ENCODE measurements at regions not wholly inside any gene's neighbourhood (a gene's known extent, or its start where the extent isn't known, plus 50 kb on each side); places are given as distances from the start of the nearest gene placed in this dataset.

DNA sequence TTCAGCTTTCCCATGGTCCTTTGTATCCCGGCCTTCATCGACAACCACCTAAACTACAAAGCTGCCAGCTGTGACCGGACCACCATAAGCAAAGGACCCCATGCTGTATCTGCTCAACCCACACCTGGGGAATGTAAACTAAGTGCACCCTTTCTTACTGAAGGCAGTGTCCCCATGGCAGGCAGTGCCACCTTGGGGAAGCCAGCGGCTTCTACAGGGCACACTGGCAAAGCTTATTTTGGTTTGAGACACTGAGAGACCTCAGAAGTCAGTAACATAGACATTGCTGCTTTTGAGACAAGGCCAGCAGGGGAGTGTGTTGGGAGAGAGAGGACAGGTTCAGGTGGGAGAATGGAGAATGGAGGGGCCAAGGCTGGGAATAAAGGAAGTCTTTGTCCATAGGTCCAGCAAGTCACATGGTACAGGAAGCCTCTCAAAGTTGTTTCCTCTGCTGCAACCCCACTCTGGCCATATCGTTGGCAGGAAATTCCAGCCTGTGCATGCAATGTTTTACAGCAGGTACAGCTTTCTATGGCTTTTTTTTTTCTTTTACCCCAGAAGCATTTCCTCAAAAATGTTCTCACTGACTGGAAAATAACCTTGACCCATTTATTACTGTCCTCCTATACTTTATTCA, 85.9 kb upstream of the NPVF start:
- in situ Hi-C loops (cut with HindIII; ENCODE audit: low sequenced_read_pairs), result no loop called here

DNA sequence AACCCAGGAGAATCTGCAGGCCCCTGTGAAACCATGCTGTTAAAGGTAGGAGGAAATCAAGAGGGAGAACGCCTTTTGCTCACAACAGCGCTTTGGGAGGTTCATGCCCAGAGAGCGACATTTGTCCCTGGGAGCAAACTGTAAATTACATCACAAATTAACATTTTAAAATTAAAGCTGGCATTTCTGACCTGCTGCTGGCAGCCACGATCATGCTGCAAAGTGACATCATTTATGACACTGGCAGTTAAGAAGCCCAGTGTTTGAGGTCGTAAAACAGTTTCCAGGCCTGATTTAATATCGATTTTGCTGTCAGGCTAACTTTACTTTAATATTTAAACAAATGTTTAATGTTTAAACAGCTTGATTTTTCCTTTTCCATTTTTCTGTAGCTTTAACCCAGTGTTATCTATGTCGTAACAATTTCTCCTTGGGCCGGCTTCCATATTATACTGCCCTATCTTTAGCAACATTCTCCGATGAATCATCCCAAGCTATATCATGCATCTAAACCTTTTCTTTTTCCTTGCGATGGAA, 86.5 kb upstream of the NPVF start:
- in situ Hi-C loops (cut with HindIII; ENCODE audit: low sequenced_read_pairs), result no loop called here

DNA sequence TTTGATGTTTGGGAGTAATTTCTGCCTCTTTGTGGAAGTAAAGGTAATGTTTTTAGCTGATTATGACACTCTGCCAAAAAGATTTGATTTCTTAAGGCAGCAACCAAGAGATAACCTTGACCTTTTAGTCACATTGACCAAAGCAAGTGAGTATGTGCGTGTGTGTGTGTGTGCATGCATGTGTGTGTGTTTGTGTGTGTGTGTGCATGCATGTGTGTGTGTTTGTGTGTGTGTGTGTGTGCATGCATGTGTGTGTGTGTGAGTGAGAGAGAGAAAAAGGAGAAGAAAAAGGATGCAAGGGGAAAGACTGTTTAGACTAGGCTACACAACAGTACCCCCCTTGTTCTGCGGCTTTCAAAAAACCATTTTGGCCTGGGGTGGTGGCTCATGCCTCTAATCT, 88.1 kb upstream of the NPVF start:
- in situ Hi-C loops (cut with HindIII; ENCODE audit: low sequenced_read_pairs), result no loop called here

DNA sequence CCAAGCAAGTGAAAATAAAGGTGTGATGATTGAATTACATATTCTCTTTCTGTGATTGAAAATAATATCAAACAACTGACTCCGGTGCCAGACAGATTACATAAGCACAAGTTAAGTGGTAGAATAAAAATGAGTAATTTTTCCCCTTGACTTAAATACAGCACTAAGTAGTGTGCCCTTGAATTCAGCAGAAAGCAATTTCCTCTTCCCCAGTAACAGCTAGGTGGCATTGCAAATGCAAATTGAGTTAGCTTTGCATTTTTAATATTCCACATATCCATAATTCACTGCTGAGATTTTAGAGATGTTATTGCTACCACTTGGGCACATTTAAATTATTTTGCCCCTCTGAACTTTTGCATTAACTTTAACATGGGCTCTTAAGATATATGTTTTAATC, 89.8 kb upstream of the NPVF start:
- in situ Hi-C loops (cut with HindIII; ENCODE audit: low sequenced_read_pairs), result no loop called here

DNA sequence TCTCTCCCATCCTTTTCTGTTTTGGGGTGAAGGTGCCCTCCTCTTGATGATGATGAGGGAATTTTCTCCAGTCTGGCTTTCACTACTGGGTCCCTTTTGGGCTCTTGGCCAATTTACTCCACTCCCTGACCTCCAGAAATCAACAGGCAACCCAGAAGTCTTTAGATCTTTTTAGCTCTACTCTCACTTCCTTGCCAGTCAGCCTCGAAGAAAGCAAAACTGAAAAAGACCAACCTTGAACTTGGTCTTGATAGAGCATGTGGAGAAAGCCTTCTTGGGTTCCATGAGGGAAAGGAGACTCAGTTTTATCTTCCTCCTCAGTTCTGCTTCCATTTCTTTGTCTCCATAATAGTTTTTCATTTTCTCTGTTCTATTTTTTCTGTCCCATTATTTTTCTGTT, 91.4 kb upstream of the NPVF start:
- in situ Hi-C loops (cut with HindIII; ENCODE audit: low sequenced_read_pairs), result no loop called here

DNA sequence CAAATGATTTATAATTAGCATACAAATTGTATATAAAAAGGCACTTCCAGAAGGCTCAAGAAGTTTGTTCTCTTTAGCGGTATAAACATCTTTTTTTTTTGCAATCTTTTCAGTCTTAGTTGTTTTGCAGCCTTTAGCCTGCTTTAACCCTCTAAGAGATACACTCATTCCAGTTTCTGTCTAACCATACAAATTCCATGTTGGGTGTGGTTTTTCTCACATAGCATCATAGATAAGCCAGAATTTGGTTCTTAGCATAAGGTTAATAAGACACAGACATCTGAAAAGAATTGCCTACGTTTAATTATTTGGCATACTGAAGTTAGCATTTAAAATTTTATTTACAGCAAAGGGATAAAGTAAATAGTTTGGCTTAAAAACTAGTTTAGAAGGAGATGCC, 92.5 kb upstream of the NPVF start:
- in situ Hi-C loops (cut with HindIII; ENCODE audit: low sequenced_read_pairs), result no loop called here

DNA sequence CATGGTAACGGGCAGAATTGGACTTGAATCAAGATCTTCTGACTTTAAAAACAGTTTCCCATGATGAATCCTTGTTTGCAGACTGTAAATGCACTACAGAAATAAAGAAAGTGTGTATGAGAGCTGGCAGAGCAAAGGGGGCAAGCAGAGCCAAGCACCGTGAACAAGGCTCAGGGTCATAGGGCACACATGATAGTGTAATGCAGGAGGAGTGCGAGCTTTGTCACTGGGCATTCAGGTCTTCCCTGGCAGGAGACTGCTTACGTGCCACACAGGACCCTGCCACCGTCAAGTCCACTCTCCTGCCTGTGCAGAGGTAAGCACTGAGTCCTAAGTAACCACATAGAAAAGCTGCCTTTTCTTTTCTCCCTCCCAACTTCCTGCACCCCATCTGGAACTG, 93.1 kb upstream of the NPVF start:
- in situ Hi-C loops (cut with HindIII; ENCODE audit: low sequenced_read_pairs), result no loop called here

DNA sequence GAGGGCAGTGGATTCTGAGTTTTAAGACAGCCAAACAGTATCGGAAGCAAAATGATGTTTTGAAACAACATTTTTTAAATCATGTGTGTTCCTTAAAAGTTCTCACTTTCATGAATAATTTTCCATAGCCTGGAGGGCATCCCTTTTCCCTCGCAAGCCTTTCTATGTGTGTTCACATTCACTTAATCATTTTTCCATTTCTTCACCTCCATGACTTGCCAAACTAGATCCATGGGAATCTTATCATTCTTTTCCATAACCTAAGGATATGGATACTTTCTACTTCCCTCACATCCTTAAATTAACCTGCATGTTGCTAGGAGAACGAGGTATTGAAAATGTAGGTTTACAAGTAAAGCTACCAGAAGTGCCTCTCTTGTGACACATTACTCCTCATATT, 94.2 kb upstream of the NPVF start:
- in situ Hi-C loops (cut with HindIII; ENCODE audit: low sequenced_read_pairs), result no loop called here

DNA sequence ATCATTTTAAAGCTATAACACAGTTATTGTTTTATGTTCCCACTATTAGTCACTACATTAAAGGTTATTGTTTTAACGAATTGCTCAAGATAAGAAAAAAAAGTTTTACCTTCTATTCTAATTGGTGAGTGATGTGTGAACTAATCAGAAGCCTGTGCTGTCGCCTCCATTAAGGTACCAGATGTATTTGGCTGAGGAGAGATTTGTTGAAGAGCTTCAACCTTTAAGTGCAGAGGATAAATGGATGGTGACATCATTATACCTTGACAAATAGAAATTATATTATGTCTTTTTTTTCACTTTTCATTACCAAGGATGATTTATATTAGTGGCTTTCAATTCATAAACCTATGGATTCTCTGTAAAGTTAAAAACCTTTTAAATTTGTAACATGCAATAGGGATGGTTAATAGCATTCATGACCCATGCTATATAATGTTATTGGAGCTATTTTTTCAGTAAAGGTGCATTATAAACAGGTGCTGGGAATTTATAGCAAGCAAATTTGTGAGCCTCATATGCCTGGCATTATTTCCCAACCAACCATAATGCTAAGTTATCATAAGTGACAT, 97.0 kb upstream of the NPVF start:
- in situ Hi-C loops (cut with HindIII; ENCODE audit: low sequenced_read_pairs), result no loop called here

DNA sequence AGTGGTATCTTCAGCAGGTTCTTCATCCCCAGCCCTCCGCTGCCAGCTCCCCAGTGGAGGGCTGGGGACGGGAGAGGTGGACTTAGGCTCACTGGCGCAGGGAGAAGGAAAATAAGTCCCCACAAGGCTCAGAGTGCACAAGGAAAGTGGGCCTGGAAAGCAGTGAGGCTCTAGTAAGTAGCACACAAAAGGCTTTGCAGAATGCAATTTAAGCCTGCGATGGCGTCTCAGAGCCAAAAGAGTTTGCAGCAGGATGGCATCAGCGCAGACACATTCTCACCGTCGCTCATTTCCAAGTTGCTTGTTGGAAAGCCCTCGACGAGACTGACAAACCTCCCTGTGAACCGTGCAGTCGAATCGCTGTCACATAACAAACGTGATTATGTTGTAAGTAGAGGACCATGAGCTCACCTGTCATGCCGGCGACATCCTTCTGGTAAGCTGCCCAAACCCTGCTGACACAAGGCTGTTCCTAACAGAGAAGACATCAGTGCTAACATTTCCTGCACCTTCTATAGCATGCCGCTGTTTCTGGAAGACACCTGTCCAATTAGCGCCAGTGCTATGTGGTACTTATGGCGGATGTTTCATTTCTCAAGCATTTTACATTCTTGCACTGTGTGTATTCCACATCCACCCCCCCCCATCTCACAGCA, 98.3 kb upstream of the NPVF start:
- in situ Hi-C loops (cut with HindIII; ENCODE audit: low sequenced_read_pairs), result no loop called here

DNA sequence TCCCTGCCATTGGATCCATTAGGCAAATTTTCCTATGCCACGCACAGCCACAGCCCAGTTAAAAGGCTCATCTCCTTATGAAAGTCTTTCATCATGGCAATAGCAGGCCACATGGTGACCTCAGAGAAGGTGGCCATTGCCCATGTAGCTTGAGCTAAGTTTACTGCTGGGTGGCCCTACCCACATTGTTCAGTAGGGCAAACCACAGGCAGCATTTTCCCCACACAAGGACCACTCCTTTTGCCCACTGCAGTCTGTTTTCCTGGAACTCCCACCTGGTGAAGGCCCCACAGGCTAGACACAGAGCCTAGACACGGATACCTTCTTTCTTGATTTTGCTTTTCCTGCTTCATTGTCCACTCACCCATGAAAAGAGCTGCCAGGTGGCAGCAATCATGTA, 101.5 kb upstream of the NPVF start:
- in situ Hi-C loops (cut with HindIII; ENCODE audit: low sequenced_read_pairs), result no loop called here

DNA sequence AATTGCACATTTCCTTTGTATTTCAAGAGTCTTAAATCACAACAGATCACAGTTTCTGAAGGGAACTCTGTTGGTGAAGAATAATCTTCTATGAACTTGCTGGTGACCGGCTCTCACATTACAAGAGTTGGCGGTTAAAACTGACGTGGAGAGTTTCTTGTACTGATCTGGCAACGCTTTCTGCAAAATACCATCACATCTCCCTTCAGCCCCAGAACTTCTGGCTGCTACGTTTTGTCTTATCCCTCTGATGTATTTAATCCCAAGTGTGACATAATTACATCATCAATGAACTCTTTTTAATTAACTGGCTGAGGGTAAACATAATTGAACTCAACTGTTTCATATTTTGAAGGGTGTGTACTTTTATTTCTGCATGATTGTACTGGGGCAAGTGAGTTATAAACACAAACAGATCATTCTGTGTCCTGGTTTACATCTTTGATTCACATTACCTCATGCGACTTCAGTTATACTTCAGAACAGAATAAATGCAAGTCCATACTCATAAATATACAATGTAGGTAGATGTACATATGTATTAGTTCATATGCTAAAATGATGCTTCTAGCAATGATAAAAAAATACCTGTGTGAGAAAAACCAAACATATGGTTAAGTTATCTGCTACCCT, 105.1 kb upstream of the NPVF start:
- in situ Hi-C loops (cut with HindIII; ENCODE audit: low sequenced_read_pairs), result no loop called here

DNA sequence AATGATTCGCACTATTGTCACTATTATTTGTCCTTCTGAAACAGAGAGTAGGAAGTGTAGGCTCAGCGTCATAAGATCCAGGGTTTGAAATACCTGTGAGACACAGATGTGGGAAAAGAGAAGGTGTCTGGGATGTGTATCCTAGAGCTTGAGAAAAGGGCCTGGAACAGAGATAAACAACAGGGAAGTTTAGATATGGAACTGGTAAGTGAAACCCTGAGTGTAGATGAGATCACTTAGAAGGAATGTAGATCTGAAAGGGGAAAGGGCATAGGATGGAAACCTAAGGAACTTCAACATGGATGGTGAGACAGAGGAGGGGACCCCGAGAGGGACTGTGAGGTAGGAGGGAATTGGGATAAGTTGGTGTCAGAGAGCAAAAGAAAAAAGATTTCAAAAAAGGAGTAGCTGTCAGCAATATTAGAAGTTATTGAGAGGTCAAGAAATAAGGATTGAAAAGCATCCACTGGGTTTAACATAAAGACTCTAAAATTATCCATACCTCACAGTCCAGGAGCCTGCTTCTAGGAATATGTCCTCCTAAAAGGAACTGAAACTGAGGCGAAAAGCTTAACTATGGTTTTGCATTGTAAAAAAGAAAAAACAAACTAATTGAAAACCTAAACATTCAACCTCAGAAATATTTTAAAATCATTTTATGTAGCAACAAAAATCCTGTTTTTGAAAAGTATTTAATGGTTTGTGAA, 119.2 kb upstream of the NPVF start:
- in situ Hi-C loops (cut with HindIII; ENCODE audit: low sequenced_read_pairs), result no loop called here

DNA sequence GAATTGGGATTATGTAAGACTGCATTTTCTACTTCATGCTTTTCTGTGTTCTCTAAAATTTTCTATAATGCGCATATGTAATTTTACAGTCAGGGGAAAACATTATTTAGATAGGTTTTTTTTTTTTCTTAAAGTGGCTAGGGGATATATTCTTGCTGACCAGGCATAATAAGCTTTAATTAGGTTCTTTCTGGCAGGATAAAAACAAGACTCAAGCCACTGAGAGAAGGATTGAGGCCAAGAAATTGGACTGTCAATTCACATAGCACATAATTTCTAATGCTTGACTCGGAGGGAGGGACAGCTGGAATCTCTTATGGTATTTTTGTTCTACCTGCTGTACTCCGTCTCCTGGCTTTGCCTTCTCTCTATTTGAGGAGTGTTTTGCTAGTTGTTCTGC, 119.8 kb upstream of the NPVF start:
- in situ Hi-C loops (cut with HindIII; ENCODE audit: low sequenced_read_pairs), result no loop called here

DNA sequence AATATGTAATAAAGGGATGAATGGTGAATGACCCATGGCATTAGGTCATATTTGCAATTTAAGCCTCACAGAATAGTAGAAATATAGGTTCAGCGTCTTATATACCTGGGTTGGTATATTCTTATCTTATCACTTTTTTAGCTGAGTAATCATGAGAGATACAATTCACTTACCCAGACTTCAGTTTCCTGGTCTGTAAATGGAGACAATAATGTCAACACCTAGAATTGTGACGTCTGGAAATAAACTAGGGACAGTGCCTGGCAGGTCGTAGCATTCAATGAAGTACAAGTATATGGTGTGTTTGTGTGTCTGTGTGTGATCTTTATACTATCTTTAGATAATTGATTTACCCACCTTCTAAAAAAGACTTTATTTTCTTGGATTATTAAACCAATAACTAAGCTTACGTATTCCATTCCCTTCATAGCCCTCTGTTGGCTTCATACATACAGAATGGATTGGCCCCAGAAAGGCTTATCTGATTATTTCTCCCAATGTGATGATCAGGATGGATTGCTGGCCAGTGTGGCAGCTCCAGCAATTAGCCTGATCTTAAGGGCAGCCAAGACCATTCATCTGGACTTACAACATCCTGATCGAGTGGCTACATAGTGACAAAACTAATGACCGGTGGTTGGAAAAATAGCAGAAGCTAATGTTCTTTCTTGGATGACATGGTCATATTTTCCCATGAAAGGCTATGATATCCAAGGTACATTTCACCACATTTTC, 121.2 kb upstream of the NPVF start:
- in situ Hi-C loops (cut with HindIII; ENCODE audit: low sequenced_read_pairs), result no loop called here

DNA sequence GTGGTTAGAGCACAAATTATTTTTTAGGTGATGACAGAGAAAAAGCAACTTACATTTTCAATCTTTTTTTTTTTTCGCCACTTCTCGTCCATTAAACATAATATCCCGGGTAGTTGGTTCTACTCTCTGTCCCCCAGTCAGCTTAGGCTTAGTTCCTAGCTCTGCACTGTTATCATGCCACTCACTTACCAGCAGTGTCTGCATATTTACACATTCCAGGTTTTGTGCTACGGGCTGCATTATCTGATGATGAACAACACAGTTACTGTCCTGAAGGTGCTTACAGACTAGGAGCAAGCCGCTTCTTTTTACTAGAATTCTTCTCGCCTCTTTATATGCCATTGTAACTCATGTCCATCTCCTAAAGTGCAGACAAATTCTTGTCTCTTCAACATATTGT, 121.8 kb upstream of the NPVF start:
- in situ Hi-C loops (cut with HindIII; ENCODE audit: low sequenced_read_pairs), result no loop called here

DNA sequence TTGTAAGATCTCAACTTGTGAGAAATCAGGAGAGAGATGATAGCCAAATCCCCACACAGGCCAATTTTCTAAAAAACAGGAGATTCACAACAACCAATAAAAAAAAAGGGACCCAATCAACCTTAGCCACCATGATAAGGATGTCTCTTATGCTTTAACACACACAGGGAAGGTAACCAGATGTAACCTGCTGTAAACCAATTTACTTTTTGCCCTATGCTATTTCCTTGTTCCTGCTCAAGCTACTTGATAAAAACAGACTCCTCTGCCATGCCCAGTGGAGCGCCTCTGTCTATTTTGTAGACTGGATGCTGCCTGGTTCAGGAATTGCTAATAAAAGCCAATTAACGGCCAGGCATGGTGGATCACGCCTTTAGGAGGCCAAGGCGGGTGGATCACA, 123.5 kb upstream of the NPVF start:
- in situ Hi-C loops (cut with HindIII; ENCODE audit: low sequenced_read_pairs), result no loop called here

DNA sequence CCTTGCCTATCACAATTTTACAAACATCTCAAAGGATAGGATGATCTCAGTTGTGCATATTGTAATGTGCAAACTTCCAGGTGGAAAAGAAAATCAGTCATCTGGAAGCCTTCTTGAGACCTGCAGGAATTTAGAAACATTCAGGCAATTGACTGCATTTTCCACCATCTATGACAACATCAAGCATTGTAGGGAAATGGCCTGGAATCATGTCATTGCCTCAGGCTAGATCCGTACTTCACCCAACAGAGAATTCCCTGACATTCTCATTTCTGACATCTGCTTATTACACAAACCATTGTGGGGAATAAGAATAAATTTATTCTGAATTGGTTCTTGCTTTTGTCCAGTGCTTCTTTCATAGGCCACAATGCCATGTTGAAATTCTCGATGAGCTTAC, 124.9 kb upstream of the NPVF start:
- in situ Hi-C loops (cut with HindIII; ENCODE audit: low sequenced_read_pairs), result no loop called here

DNA sequence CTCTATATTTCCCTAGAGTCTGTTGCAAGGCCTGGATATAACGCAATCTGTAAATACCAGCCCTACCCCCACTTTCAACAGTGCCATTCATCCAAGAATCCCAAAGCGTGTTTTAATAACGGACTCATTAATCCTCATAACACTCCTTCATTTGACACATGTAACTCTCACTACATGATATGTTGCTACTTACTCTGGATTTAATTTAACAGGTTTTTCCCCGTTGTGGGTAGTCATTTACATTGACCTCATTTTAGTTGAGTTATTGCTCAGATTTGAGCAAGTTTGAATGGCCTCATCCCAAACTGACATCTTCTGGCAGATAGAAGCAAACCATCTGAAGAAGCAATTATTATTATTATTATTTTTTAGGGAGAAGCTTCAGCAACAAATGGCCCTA, 125.4 kb upstream of the NPVF start:
- in situ Hi-C loops (cut with HindIII; ENCODE audit: low sequenced_read_pairs), result no loop called here

DNA sequence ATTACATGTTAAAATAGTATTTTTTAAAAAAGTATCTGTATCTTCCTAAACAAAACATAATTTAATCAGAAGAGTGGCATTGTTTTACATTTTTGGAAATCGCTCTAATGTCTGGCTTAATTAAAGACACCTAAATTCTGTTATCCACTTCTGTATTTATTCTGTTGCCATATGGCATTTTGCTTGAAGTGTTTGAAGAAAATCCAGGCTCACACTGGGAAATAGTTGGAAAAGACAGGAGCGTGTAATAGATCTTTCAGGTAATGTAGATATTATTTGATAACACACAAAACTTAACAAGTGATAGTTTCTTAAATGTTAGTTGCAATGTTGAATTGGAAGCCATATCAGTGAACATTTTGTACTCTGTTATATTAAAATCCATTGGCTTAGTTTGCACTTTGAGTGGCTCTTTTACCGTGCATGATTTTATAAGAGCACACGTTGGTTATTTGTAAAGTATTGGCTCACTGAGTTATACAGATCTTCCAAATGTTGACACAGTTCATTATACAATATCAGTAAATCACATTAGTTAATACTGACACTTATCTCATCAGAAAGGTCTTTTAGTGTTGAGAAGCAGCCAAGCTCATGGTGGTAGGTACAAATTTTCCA, 128.4 kb upstream of the NPVF start:
- in situ Hi-C loops (cut with HindIII; ENCODE audit: low sequenced_read_pairs), result no loop called here
